SKM-1 treated with dmso at 0.1 percent for 144 hours (cell line): ENCODE measurements at regions not wholly inside any gene's neighbourhood (a gene's known extent, or its start where the extent isn't known, plus 50 kb on each side); places are given as distances from the start of the nearest gene placed in this dataset.
"Not testable (repeated sequence)": the region's sequence is repeated elsewhere in the genome, so short reads cannot be mapped to it uniquely, and the experiment has no call there.

Source experiments
- DNase-seq: peaks from one replicate; lab custom pipeline; 2025; ENCODE audit not compliant: unreplicated experiment; lab: John Stamatoyannopoulos, UW

DNA sequence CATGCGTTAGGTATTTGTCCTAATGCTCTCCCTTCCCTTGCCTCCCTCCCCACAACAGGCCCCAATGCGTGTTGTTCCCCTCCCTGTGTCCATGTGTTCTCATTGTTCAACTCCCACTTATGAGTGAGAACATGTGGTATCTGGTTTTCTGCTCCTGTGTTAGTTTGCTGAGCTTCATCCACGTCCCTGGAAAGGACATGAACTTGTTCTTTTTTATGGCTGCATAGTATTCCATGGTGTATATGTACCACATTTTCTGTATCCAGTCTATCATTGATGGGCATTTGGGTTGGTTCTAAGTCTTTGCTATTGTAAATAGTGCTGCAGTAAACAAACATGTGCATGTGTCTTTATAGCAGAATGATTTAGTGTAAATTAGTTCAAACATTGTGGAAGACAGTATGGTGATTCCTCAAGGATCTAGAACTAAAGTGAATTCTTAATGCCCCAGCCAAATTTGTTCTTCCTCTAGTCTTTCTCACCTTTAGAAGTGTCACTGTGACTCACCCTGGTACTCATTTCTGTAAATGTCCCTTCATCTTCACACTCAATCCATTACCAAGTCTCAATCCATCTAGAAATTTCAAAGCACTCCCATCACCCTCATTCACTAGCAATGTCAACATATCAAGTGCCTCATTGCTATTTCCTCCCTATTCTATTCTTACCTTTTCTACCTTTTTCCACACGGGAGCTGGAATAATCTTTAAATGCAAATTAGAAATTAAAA is 123.9 kb downstream of the MREG start:
- not testable (repeated sequence) for DNase-seq

DNA sequence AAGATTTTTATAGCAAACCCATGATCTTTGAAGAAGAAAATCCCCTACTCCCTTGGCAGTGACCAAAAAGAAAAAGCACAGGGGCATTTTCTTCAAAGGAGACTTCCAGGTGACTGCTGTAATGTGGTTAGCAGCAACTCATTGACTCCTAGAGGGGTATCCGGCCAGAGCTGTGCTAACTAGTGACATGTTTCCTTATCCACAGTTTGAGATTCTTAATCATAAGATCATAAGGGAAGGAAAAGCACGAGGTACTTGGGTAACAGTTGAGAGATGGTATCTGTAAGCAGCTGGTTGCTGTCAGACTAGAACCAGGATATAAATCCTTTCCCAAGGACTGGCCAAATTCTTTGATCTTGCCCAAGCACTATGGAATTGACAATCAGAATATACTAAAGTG is 124.7 kb downstream of the MREG start:
- no peak for DNase-seq

DNA sequence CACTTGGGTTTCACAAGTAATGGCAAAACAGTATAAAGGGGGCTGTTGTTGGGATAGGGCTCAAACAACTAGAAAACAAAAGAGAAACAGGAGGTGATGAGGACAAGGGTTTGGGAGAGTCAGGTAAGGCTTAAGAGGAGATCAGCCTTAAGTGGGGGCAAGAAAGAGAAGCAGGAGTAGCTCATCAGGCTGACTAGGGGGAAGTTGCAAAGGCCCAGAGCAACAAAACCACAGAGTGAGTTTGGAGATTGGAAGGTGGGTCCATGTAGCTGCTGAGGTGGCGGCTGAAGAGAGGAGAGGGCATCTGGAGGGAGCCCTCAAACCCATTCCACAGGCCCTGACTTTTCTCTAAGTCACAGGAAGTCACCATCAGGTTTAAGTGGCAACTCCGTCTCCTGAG is 126.0 kb downstream of the MREG start:
- DNase-seq, result no peak

DNA sequence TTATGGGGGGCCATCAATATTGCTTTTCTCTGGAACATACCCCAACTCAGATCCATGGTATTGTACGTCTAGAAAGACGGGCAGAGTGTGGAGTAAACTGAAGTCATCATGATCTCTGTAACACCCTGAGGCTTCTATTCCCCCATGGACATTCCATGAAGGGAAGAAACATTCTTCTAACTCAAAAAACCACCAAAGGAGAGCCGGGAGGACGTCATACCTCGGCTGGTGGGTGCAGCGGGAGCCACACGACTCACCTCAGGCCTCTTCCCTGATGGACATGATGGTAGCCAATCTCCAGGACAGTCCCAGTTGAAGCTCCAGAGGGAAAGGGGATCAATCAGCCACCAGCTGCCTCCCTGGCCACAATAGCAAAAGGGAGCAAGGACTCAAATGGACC is 127.3 kb downstream of the MREG start:
- no peak for DNase-seq

DNA sequence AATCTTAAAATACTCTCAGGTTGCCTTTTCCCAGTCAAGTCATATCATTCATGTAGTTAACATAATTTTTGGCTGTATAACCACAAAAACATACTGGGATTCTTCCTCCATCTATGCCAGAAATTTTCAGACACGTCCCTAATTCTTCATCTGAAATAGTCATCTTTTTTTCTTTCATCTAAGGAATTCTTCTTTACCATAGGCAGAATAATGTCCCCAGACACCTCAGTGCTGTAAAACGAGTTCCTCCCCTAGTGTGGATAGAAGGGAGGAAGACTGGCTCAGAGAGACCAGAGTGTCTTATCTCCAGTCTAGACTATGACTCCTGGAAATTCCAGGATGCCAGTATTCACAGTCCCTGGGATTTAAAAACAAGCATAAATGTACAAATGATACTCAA is 127.8 kb downstream of the MREG start:
- DNase-seq, result no peak

DNA sequence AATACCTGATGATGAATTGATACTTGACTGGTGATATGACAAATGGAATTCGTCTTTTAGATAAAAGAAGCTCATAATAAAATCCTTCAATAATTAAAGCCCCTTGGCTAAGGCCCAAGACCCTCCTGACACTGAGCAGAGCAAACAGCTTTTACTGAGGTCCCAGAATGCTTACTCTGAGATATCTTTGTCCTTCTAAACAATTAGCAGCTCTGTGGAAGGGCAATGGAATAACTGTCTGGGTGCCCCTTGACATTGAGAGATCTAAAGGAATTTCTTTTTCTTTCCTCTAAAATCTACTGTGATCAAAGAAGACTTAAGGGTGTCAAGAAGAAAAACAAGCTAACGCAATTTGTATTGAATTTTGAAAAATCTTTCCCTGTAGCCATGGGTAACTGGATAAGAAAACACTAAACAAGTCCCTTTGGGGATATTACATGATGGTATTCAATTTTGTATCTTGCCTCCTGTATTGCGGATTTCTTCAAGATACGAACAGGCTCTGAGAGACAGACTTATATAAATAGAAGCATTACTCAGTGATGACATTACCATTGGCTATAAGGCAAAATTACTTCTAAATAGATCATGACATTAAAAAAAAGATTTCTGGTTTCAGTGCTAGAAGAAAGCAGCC is 128.8 kb downstream of the MREG start:
- no peak for DNase-seq

DNA sequence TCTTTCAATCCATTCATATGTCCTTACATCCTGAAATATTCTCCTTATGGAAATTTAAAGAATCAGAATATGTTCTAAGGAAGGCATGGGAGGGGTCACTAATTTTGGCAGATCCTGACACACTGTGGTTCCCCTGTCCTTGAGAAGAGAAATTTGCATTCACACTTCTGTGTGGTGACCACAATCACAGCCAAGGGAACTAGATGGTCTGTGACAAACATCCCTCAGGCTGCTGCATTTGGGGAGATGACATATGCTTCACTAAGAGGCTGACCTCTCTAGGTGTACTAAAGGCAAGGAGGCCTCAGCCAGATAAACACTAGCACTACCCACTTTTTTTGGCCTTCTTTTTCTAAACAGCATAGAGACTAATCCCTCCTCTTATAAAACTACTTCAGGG is 129.6 kb downstream of the MREG start:
- DNase-seq, result no peak

DNA sequence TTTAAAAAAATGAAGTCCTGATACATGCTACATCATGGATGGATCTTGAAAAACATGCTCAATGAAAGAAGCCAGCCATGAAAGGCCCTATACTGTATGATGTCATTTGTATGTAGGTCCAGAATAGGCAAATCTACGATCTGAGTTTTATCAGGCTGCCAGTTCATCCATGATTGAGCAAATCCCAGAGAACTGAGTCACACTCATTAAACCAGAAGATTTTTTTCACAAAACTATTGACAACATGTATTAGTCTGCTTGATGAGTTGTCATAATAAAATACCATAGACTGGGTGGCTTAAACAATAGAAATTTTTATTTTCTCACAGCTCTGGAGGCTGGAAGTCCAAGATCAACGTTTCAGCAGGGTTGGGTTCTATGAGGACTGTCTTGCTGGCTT is 130.7 kb downstream of the MREG start:
- DNase-seq, result no peak

DNA sequence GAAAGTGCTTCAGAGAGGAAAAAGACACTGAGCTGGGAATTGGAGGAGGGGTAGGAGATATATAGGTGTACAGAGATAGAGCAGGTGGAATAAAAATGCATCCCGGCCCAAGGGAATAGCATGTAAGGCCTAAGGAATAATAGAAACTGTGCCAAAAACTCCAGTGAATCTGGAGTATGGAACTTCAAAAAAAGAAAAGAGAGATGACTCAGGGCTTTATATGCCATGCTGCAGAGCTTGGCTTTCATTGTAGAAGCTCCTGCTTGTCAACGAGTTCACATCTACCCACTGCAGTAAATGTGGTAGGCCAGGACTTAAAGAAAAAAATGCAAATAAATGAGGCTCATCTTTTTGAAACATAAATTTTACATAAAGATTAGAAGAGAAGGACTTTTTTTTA is 131.8 kb downstream of the MREG start:
- no peak for DNase-seq

DNA sequence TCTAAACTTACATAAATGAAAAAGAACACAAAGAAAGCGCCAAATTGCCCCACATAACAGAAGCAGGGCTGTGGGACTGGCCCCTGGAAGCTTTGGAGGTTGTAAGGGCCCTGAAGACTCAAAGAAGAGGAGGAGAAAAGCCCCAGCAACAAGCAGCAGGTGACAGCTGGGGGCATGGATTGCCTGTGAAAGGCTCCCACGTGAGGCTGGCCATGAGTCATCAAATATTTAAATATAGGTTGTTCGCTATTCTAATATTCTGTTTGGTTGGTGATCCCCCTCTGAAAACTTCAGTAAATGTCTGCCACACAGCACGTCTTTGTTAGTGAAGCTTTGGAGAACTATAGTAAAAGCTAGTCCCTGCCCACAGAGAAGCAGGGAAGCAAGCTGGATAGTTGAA is 132.4 kb downstream of the MREG start:
- no peak for DNase-seq

DNA sequence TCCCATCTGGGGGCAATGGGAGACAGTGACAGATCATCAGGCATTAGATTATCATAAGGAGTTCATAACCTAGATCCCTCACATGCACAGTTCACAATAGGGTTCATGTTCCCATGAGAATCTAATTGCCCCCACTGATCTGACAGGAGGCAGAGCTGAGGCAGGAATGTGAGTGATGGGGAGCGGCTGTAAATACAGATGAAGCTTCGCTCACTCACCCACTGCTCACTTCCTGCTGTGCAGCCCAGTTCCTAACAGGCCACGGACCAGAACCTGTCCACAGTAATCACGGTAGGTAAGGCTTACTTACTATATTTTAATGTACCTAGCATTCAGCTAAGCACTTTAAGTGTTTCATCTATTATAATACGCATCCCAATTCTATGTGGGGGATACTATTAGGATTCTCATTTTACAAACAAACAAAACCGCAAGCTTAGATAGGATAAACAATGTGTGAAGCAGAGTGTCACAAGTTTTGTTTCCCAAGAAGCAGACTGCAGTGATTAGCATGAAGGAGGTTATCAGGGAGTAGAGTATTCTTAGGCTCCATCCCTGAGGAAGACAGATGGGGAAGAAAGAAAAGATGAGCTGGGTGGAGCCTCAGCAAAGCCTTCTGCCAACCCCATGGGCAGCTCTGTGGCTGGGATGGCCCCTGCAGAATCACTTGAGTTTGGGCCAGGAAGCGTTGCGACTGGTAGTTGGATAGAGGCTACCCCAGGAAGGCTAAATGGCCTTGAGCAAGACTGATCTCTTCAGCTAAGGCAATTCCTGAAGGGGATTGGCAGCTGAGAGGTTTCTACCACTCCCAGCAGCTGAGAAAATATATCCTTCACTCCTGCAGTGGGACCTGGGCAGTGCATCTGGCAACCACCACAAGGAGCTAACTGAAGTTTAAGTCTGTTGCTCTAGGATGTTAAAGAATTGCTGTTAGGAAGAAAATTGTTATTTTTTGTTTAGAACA is 133.1 kb downstream of the MREG start:
- no peak for DNase-seq

DNA sequence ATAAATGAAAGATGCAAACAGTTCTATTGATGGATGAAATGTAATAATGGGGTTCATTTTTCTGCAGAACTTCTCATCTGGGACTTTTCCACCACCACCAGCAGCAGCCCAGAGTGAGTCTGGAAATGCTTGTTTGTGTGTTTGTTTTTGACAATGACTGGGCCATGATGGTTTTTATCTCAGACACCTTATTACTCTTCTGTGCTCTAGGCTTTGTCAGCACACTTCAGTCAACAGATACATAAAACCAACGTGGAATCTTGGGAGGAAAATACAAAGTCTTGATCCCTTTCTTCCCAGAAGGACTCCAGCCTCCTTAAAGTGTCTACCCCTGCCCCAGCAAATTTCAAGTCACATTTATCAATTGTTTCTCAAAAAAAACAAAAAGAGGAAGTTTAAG is 134.0 kb downstream of the MREG start:
- DNase-seq, result no peak

DNA sequence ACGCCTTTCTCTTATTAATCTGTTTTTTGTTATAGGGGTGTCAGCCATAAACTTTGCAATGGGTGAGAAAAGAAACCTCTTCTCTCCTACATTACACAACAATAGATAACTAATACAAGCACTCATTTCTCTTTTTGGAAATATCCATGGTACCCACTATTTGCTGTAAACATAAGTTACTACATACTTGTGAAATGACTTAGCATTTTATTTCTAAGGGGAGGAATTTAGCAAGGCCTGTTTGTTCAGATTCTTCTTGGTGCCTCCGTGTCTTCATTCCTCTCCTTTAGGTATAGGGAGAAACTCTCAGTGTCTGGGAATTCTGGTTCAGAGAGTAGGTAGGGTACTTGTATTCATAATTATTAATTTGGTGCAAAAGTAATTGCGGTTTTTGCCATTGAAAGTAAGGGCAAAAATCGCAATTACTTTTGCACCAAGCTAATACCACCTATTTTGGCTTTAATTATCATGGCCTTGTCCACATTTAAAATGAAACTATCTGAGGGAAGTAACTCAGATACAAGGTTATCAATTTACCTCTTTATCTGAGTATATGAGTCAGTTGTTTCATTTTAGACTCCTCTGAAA is 134.8 kb downstream of the MREG start:
- DNase-seq, result no peak

DNA sequence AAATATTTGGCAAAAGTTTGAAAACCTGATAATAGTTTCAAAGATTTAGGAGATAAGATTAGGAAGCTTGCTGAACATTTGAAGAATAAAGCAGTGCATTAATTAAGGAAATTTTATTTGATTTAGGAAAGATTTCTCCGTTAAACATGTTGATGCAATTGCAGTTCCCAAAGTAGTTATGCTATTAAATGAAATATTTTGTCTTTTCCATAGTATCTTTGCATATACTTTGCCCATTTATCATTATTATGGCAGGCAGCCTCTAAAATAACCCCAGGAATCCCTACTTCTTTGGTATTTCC is 136.5 kb downstream of the MREG start:
- no peak for DNase-seq

DNA sequence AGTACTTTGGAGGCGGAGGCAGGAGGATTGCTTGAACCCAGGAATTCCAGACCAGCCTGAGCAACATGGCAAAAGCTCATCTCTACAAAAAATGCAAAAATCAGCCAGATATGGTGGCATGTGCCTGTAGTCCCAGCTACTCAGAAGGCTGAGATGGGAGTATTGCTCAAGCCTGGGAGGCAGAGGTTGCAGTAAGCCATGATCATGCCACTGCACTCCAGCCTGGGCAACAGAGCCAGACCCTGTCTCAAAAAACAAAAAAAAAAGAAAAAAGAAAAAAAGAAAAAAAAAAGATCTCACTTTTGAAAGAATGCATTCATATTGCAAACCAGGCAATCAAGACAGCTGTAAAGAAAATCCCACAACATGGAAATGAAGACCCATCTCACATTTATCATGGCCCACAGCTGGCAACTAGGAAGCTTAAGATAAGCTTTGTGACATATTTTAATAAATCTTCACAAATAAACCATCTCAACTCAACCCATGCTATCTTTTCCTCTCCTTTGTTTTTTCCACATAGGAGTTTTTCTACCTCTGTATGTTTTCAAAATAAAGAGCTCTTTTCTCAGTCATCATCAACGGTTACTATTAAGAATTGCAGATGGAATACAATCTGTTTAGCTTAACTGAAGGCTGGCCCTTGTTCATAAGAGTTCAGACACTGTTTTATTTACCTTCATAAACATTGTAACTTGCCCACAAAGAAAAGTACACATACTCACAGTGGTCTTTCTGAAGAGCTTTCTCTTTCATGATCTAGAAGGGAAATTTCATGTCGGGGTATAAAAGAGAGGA is 137.0 kb downstream of the MREG start:
- DNase-seq, result no peak

DNA sequence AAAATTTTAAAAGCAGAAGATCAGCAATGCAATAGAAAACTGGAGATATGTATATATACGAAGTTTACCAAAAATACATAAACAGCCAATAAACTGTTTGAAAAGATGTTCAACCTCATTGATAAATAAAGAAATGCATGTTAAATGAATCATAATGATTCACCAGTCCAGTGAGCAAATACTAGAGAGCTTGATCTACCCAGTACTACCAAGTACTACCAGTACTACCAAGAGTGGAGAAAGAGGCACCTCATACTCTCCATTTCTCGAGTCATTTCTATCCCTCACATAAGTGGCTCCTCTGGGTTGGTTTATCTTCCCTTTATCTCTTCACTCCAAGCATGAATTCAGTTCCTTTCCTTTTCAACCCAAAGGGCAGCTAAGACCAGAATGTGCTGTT is 138.9 kb downstream of the MREG start:
- DNase-seq, result no peak

DNA sequence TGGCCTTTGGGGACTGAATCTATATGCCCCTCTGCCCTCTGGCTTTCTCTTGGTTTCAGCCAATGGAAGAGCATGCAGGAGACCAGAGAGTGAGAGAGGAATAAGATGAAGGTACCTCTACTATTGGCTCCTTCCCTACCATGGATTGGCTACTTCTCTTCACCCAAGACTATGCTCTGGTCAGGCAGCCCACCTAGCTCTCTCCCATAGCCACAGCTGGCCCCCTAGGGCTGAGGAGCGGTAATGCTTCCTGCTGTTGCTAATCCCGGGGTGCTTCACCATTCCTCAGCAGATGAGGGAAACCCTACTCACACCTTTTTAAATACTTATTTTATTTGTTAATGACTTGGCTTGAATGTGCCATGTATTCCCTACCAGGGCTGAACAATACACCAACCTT is 142.4 kb downstream of the MREG start:
- DNase-seq, result no peak

DNA sequence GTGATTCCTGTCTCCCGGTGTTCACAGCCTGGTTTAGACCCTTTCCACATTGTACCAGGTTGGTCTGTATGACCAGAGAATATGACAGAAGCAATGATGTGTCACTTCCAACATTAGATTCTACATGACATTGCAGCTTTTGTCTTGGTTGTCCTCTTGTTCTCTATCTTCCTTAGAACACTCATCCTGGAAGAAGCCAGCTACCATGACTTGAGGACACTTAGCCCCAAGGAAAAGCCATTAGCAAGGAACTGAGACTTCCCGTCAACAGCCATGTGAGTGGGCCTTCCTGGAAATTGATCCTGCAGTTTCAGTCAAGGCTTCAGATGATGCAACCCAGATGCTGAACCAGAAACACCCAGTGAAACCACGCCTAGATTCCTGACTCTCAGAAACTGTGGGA is 143.3 kb downstream of the MREG start:
- DNase-seq, result no peak

DNA sequence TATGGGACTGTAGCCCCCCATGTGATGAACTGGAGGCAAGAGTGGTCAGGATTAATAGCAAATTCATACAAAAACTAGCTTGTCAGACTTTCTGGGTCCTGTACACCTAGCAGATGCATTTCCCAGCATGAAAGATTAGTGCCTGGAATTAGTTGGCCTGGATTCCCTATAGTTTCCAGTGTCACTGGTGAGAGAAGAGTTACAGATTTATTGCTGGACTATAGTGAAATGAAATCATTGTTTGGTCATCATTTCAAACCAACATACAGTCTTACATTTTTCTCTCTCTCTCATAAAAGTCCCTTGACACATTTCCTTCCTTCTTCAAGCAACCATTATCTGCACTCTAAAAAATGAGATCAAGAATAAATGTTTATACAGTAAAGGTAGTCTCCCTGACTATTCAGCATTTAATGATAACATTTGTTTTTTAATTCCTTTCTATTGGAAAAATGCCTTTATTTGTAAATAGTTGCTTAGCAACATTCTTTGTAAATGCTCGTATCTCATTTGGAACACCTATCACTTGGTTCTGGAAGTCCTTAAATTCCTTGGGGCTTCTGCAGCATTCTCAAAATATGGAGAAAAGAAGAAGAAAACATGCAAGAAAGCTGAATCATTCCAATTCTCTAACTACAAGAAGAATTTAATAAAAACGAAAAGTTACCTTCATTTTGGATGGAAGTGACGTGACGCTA is 144.4 kb downstream of the MREG start:
- DNase-seq, result no peak

DNA sequence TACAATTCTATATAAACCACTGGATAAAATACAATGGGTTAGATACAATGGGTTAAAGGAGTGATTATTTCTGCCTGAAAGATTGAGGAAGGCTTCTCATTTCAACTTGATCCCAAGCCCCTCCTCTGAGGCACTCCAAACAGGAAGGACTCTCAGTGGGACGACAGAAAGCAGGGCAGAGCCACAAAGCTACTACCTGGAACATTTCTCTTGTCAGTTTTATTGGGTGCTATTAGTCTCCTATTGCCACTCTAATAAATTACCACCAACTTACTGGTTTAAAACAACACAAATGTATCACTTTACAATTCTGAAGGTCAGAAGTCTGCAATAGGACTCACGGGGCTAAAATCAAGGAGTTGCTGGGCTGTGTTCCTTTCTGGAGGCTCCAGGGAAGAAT is 146.7 kb downstream of the MREG start:
- no peak for DNase-seq
